ENCODE measurements at regions not wholly inside any gene's neighbourhood (a gene's known extent, or its start where the extent isn't known, plus 50 kb on each side); places are given as distances from the start of the nearest gene placed in this dataset.
"Not testable (repeated sequence)": the region's sequence is repeated elsewhere in the genome, so short reads cannot be mapped to it uniquely, and the experiment has no call there.

- TF ChIP-seq, protein P1, sequence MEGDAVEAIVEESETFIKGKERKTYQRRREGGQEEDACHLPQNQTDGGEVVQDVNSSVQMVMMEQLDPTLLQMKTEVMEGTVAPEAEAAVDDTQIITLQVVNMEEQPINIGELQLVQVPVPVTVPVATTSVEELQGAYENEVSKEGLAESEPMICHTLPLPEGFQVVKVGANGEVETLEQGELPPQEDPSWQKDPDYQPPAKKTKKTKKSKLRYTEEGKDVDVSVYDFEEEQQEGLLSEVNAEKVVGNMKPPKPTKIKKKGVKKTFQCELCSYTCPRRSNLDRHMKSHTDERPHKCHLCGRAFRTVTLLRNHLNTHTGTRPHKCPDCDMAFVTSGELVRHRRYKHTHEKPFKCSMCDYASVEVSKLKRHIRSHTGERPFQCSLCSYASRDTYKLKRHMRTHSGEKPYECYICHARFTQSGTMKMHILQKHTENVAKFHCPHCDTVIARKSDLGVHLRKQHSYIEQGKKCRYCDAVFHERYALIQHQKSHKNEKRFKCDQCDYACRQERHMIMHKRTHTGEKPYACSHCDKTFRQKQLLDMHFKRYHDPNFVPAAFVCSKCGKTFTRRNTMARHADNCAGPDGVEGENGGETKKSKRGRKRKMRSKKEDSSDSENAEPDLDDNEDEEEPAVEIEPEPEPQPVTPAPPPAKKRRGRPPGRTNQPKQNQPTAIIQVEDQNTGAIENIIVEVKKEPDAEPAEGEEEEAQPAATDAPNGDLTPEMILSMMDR (IDR thresholded peaks at IDR 0.05) = not testable (repeated sequence)
- TF ChIP-seq POLR2AphosphoS5 (IDR thresholded peaks at IDR 0.05) = not testable (repeated sequence)
Measured at GRCh38 chr15:20628538-20628937, 86.9 kb upstream of the GOLGA6L6 start.
